Kidney (tissue), 13 donors: ENCODE measurements at regions not wholly inside any gene's neighbourhood (a gene's known extent, or its start where the extent isn't known, plus 50 kb on each side); places are given as distances from the start of the nearest gene placed in this dataset.
"Not testable (repeated sequence)": the region's sequence is repeated elsewhere in the genome, so short reads cannot be mapped to it uniquely, and the experiment has no call there.

Source experiments
- DNase-seq, 5 donors: peaks; one replicate each; pipeline ENCODE4 v3.0.0-alpha.2; 2013 to 2020
- FAIRE-seq: peaks from 2 replicates; lab custom pipeline; 2012; peaks lifted over from hg19 to GRCh38; lab: Jason Lieb, UNC
- H3K27ac ChIP-seq, 2 donors: one replicate each; pipeline ENCODE4 v1.7.0; 2013; ENCODE audit warnings: low read depth in 2 of 2, low read length in 2 of 2, inconsistent platforms in 1 of 2
- H3K27me3 ChIP-seq: one replicate; pipeline ENCODE4 v1.7.1; 2013; ENCODE audit warnings: low read length, inconsistent platforms; ENCODE audit not compliant: control insufficient read depth, insufficient read depth
- H3K36me3 ChIP-seq, 3 donors: one replicate each; pipeline versions ENCODE4 v1.7.0 to v1.7.1; 2013; ENCODE audit warnings: low read length in 3 of 3, control low read depth in 1 of 3, inconsistent platforms in 1 of 3; ENCODE audit not compliant: insufficient read depth in 3 of 3, control insufficient read depth in 2 of 3
- H3K4me1 ChIP-seq, 3 donors: one replicate each; pipeline versions ENCODE4 v1.7.0 to v1.7.1; 2013; ENCODE audit warnings: low read length in 3 of 3, inconsistent platforms in 1 of 3, low read depth in 1 of 3; ENCODE audit not compliant: control insufficient read depth in 2 of 3, insufficient read depth in 2 of 3
- H3K4me3 ChIP-seq, 3 donors: one replicate each; pipeline versions ENCODE4 v1.7.0 to v1.8.1; 2013; ENCODE audit warnings: low read length in 3 of 3, control low read depth in 1 of 3, inconsistent platforms in 1 of 3
- H3K9ac ChIP-seq, 3 donors: one replicate each; pipeline versions ENCODE4 v1.7.0 to v1.7.1; 2013; ENCODE audit warnings: low read length in 3 of 3, control low read depth in 1 of 3, inconsistent platforms in 1 of 3
- H3K9me3 ChIP-seq, 3 donors: one replicate each; pipeline versions ENCODE4 v1.7.0 to v1.7.1; 2013; ENCODE audit warnings: low read length in 3 of 3, control low read depth in 1 of 3, inconsistent platforms in 1 of 3; ENCODE audit not compliant: control insufficient read depth in 2 of 3, insufficient read depth in 1 of 3
- CTCF ChIP-seq: IDR thresholded peaks from 3 replicates; pipeline ENCODE4 v1.5.1; 2012; ENCODE audit warnings: mild to moderate bottlenecking, moderate library complexity, borderline replicate concordance; ENCODE audit not compliant: insufficient read depth; ENCODE audit errors: extremely low read depth
- intact Hi-C: fragments of 100-400 bp; cut with DNase I; formaldehyde crosslinking; loops from one replicate; pipeline ENCODE4 v1.11.1; 2022
- donor health status: control.
- donor health status: control.
- donor health status: control.
- donor health status: control.
- donor health status: control.
- donor health status: DM: yes; HTN: yes; CAD: no.
- donor health status: Normal renal cell carcinoma (clear cell type).

DNA sequence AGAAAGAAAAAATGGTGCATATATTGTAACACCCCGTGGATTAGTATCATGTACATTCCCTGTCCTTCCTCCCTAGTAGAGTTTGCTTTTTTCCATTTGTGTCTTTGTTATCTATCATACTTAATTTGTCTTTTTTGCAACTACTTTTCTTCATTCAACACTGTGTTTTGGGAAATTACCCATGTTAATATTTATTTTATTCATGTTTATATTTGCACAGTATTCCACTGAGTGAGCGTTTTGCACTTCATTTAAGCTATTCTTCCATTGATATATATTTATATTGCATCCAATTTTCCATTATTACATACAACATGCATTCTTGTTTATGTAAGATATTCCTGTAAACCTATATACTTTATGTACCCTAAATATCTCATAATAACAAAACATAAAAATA lies 57.6 kb upstream of the FAM171A1 start:
- H3K9me3 ChIP-seq, result no peaks in the 10 kb centered on the region
- TF ChIP-seq CTCF, result no peak
- H3K27ac ChIP-seq, result no peak overlapping the region
- no peaks in the 10 kb centered on the region for H3K4me1 ChIP-seq
- DNase-seq (no peak), FAIRE-seq (no peak)
- no peak overlapping the region for H3K4me3 ChIP-seq
- H3K36me3 ChIP-seq, result no peaks in the 10 kb centered on the region
- no peak overlapping the region for H3K9ac ChIP-seq
- intact Hi-C loops, result no loop called here
- no peaks in the 10 kb centered on the region for H3K27me3 ChIP-seq

DNA sequence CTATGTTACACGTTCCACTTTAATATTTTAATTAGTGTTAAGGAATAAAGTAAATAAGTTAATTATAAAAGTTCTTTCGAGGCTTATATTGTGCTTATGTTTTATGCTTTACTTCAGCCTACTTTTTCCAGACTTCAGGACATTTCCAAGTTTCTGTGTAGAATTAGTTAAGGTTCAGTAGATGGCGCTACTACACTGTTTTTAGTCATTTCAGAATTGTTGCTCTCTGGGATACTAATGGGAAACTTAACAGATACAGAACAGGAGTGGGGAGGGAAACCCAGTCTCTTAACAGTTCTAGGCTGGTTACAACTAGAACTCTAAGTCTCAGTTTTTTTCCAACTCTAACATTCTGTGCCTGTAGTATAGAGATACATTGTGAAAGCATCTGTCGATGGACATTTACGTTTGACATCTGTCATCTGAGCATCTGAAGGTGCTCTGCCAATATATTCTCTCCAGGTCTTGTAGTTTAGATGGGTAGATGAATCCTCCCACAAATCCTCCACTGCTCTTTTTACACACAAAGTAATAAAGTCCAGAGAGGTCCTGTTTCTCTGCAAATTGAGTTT lies 56.8 kb upstream of the FAM171A1 start:
- DNase-seq (peak in 2 of 5 donors; percentile 82 to 86), FAIRE-seq (peak; percentile 97)
- no peaks in the 10 kb centered on the region for H3K27me3 ChIP-seq
- H3K9ac ChIP-seq, result no peak overlapping the region
- H3K27ac ChIP-seq, result no peak overlapping the region
- H3K36me3 ChIP-seq, result no peaks in the 10 kb centered on the region
- intact Hi-C loops, result no loop called here
- H3K9me3 ChIP-seq, result no peaks in the 10 kb centered on the region
- H3K4me3 ChIP-seq, result no peak overlapping the region
- peak; percentile 65 for TF ChIP-seq CTCF
- H3K4me1 ChIP-seq, result no peaks in the 10 kb centered on the region

DNA sequence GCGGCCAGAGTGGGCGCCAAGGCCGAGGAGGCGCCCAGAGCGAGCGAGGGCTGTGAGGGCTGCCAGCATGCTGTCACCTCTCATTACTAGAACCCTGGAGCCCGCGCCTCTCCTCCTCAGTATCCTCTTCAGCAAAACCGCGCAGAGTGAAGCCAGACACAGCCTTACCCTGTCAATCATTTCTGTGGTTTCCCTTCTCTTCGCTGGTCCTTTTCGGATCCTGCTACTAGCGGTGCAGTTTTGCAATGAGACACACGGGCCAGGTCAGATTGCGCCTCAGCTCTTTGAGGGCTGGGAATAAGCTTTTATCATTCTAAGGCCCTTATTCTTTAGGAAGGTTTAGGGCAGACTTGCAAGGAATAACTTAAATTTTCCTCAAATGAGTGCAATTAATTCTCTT lies 55.5 kb upstream of the FAM171A1 start:
- FAIRE-seq (no peak), DNase-seq (no peak)
- Histone ChIP-seq H3K9ac (no peak overlapping the region), H3K9me3 (no peaks in the 10 kb centered on the region), H3K27ac (no peak overlapping the region), H3K27me3 (no peaks in the 10 kb centered on the region), H3K4me3 (no peak overlapping the region), H3K36me3 (no peaks in the 10 kb centered on the region), H3K4me1 (no peaks in the 10 kb centered on the region)
- no peak for TF ChIP-seq CTCF
- intact Hi-C loops, result no loop called here

- Histone ChIP-seq H3K27me3 (no peaks in the 10 kb centered on the region), H3K9ac (no peak overlapping the region), H3K27ac (no peak overlapping the region), H3K9me3 (no peaks in the 10 kb centered on the region), H3K4me3 (no peak overlapping the region), H3K4me1 (no peaks in the 10 kb centered on the region), H3K36me3 (no peaks in the 10 kb centered on the region)
- intact Hi-C loops, result no loop called here
- TF ChIP-seq CTCF, result no peak
- FAIRE-seq (no peak), DNase-seq (no peak)
Observed at GRCh38 chr10:15426115-15426514, 55.0 kb upstream of the FAM171A1 start.

GRCh38 chr10:15421875-15422274 lies 50.8 kb upstream of the FAM171A1 start:
- H3K4me1 ChIP-seq, H3K4me3 ChIP-seq, DNase-seq, H3K27me3 ChIP-seq, intact Hi-C loops, H3K9me3 ChIP-seq, FAIRE-seq, H3K9ac ChIP-seq, H3K27ac ChIP-seq, H3K36me3 ChIP-seq: not testable (repeated sequence)
